ENCODE measurements at regions not wholly inside any gene's neighbourhood (a gene's known extent, or its start where the extent isn't known, plus 50 kb on each side); places are given as distances from the start of the nearest gene placed in this dataset.

GRCh38 chr5:4116834-4117233 lies 521.2 kb downstream of the IRX1 start:
- TF ChIP-seq CTCF (conservative IDR thresholded peaks at IDR 0.05; ENCODE audit: low read length) (no peak), EZH2phosphoT487 (IDR thresholded peaks at IDR 0.05; ENCODE audit: borderline replicate concordance, low read depth, low read length) (no peak)

Measured in OCI-LY7 (cell line).